GM18505 (cell line): ENCODE measurements at regions not wholly inside any gene's neighbourhood (a gene's known extent, or its start where the extent isn't known, plus 50 kb on each side); places are given as distances from the start of the nearest gene placed in this dataset.

ENCODE experiments used
- ATAC-seq: cut with Tn5 transposase; IDR thresholded peaks from one replicate; pipeline ENCODE4 v1.9.1; 2021; ENCODE audit not compliant: unreplicated experiment
- POLR2A ChIP-seq: IDR thresholded peaks from 4 replicates; pipeline ENCODE4 v1.6.1; 2011; ENCODE audit warnings: borderline replicate concordance; ENCODE audit not compliant: insufficient read depth, insufficient read length; ENCODE audit errors: extremely low read depth

GRCh38 chr4:137583671-137584070 is 51.4 kb upstream of the PCDH18 start:
- no peak for ATAC-seq
- TF ChIP-seq POLR2A: no peak
